SK-N-DZ (cell line): ENCODE measurements at regions not wholly inside any gene's neighbourhood (a gene's known extent, or its start where the extent isn't known, plus 50 kb on each side); places are given as distances from the start of the nearest gene placed in this dataset.

Source experiments
- DNase-seq: peaks from one replicate; pipeline ENCODE4 v3.0.0-alpha.2; 2015; ENCODE audit warnings: low spot score

DNA sequence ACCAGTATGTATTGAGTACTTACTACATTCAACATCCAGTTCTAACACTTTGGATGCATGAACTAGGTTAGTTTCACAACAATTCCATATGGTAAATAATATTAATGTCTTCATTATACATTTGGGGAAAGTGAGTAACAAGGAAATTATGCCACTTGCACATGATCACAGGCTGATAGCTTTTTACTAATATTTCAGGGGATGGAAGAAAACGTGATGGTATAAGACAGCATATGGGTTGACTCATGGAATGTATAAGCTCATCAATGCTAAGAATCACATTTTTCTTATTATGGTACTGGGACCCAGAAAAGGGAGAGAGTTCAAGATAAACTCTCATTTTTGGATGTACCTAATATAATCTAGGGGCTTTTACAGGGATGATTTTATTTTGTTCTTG lies 188.7 kb downstream of the MIAT start:
- no peak for DNase-seq

DNA sequence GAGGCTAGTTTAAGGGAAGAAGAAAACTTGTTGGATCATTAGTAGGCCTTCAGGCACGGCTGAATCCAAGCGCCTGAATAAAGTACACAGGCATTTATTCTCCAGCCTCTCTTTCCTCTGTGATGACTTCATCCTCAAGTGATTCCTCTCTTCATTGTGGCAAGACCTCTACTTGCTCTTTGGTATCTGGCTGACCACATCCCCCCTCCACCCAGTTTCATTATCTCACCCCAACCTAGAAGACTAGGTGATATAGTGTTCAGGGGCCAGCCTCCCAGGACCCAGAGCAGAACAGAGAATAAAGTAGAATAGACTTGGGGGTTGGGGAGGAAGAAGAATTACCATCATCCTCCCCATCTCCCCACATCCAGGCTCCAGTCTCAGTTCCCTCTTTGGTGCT lies 189.3 kb downstream of the MIAT start:
- DNase-seq, result no peak

DNA sequence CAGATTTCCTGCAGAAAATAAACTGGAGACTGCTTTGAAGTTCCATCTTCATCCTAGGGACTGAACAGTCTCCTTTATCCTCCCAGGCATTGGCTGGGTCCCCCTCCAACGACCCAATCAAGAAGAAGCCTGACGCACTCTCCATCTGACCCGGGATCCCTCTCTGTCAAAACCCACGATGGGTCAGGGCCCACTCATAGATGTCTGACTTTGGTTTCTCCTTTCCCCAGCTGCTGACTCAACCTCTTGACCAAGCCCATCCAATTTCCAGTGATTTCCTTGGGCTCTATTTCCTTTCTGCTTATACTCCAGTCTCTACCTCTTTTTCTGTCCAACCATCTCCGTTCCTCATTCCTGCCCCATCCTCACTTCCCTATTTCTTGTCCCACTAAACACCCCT lies 189.7 kb downstream of the MIAT start:
- no peak for DNase-seq

GRCh38 chr22:26847816-26848215 lies 190.4 kb downstream of the MIAT start:
- DNase-seq, result no peak

GRCh38 chr22:26848244-26848920 lies 191.0 kb downstream of the MIAT start:
- no peak for DNase-seq

DNA sequence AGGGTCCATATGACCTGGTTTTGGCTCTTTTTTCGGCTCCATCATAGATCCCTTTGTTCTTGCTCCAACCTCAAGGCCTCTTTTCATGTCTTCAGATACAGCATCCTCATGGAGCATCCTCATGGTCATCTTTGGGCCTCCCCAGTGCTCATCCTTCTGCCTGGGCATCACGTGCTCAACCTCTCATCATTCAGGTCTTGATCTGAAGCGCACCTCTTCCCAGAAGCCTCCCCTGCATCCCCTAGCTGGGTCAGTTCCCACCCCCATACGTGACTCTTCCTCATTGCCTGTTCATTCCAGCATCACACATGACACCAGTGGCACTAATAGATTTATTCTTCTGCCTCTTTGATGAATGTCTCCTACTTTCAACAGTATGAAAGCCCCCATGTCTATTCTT lies 192.2 kb downstream of the MIAT start:
- no peak for DNase-seq

DNA sequence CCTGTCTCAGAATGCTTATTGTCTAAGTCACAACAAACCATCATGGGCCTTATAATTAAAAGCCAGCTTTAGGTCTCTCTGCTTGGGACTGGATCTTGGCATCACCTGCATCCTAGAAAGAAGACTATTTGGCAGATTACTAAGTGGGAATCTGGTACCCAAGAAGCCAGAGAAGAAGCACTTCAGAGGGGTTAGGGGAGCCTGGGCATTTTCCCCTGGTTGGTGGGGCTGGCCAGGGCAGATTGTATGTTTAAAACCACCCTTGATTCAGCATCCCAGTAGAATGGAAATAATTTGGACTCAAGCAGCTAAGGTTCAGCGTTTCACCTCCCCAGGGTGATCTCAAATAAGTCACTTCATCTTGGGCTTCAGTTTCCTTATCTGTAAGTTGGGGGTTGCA lies 193.7 kb downstream of the MIAT start:
- no peak for DNase-seq

- no peak for DNase-seq
Measured at GRCh38 chr22:26852176-26852575, 194.8 kb downstream of the MIAT start.

GRCh38 chr22:26853071-26853470 lies 195.7 kb downstream of the MIAT start:
- no peak for DNase-seq

DNA sequence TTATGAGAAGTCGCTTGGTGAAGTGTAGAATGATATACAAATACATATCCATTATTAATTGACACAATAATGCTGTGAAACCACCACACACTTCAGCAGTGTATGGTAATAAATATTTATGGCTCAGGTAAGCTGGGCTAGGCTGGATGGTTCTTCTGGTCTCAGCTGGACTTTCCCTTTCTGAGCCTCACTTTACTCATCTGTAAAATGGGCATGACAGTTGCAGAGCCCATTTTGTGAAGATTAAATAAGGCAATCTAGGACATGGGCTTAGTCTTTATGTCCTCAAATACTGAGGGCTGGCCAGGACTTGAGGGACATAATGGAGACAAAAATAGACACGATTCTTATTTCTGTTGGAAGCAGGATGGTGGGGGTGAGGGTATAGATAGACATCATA lies 196.1 kb downstream of the MIAT start:
- DNase-seq, result no peak

GRCh38 chr22:26857169-26857568 lies 199.8 kb downstream of the MIAT start:
- no peak for DNase-seq

DNA sequence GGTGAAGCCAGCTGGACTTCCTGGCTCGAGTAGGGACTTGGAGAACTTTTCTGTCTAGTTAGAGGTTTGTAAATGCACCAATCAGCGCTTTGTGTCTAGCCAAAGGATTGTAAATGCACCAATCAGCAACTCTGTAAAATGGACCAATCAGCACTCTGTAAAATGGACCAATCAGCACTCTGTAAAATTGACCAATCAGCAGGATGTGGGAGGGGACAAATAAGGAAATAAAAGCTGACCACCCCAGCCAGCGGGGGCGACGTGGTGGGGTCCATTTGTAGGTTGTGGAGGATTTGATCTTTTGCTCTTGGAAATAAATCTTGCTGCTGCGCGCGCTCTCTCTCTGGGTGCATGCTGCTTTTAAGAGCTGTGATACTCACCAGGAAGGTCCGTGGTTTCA lies 202.9 kb downstream of the MIAT start:
- no peak for DNase-seq

- no peak for DNase-seq
Measured at GRCh38 chr22:26865021-26865420, 207.6 kb downstream of the MIAT start.

DNA sequence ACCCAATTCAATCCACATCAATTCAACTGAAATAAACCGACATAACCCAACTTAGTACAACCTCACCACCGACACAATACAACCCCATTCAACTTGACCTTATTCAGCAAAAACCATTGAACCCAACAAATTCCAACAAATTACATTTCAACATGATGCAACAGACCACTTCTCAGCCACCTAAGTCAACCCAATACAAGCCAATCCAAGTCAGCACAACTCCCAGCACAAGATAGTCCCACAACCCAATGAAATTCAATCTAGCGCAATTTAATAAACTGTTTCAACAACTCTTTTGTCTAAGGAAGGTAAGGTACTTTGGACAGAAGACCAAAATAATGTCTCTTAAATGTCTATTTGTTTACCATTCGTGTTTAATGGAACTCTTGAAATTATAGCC lies 226.0 kb downstream of the MIAT start:
- DNase-seq, result no peak

- no peak for DNase-seq
Measured at GRCh38 chr22:26884921-26885320, 227.5 kb downstream of the MIAT start.

- DNase-seq, result no peak
Measured at GRCh38 chr22:26885441-26886261, 228.3 kb downstream of the MIAT start.

DNA sequence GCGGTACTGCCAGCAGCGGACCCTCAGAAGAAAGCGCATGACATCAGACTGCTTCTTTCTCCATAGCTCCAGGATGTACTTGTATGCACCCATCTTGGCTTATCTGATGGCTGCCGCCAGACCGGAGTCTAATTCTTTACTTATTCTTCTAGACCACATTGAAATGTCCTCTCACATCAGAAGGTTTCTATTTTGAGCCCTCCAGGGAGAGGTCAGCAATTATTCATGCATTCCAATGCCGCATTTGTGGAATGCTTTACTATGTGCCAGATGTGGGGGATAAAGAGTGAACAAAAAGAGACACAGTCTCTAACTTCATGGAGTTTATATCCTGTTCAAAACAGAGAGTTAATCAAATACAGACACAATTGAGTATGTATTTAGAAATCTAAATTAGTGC lies 230.1 kb downstream of the MIAT start:
- DNase-seq, result no peak

- DNase-seq, result no peak
Measured at GRCh38 chr22:26887916-26888315, 230.5 kb downstream of the MIAT start.

- no peak for DNase-seq
Measured at GRCh38 chr22:26888887-26889286, 231.5 kb downstream of the MIAT start.

DNA sequence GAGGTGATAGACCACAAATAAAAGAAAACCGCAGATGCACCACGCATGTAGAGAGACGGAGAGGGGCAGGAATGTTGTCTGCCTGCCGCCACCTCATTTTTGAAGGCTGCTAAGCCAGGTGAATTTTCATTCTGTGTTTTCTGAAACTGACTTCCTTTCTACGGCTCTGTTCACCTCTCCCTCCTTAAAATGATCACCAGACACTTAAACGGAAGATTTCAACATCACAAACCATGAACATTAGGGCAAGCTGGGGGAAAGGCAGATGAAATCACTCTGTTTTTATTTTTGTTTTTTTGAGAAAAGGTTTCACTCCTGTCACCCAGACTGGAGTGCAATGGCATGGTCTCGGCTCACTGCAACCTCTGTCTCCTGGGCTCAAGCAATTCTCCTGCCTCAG lies 232.4 kb downstream of the MIAT start:
- no peak for DNase-seq

DNA sequence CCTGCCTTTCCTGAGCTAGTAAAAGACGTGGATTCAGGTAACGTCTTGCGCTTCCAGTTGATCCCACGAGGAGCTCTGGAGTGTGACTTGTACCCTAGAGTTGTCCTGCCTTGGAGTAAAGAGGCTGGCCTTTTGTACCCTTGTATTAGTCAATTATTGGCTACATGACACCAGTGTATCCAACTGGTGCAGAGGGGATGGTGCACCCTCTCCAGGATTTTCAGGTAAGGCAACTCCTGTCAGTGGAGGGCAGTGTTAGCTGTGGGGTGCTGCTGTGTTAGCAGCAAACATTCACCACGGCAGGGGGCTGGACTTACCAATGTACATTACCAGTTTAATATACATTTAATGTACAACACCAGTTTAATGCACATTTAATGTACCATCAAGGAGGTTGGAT lies 233.5 kb downstream of the MIAT start:
- no peak for DNase-seq

GRCh38 chr22:26891429-26891828 lies 234.0 kb downstream of the MIAT start:
- DNase-seq, result no peak
